Activated CD8-positive, alpha-beta memory T cell treated with anti-CD3 and anti-CD28 coated beads, Interleukin-2, amount 10 ng/mL, durations not matched to agents 7 days and 5 days (primary cell): ENCODE measurements at regions not wholly inside any gene's neighbourhood (a gene's known extent, or its start where the extent isn't known, plus 50 kb on each side); places are given as distances from the start of the nearest gene placed in this dataset.
"Not testable (repeated sequence)": the region's sequence is repeated elsewhere in the genome, so short reads cannot be mapped to it uniquely, and the experiment has no call there.

Experiments
- ATAC-seq: fragments of 150-1000 bp; cut with Tn5 transposase; one replicate; pipeline ENCODE4 v1.10.0; 2021; ENCODE audit warnings: moderate library complexity
- CTCF ChIA-PET: fragments of 350-600 bp; sonication (Branson Sonifier 250); formaldehyde crosslinking; loops from one replicate; lab custom pipeline; 2021; ENCODE audit warnings: antibody characterized with exemption; lab: Charles Lee
- DNase-seq: peaks from one replicate; pipeline ENCODE4 v3.0.0-alpha.2; 2020
- H3K27ac Mint-ChIP-seq: one replicate; pipeline ENCODE4 v1.8.0; 2021; ENCODE audit warnings: mild to moderate bottlenecking, mixed read lengths
- H3K27me3 Mint-ChIP-seq: one replicate; pipeline ENCODE4 v1.8.0; 2021; ENCODE audit warnings: mixed read lengths
- H3K36me3 Mint-ChIP-seq: one replicate; pipeline ENCODE4 v1.8.0; 2021; ENCODE audit warnings: mild to moderate bottlenecking, mixed read lengths
- H3K4me1 Mint-ChIP-seq: one replicate; pipeline ENCODE4 v1.8.0; 2021; ENCODE audit warnings: mixed read lengths
- H3K4me3 Mint-ChIP-seq: one replicate; pipeline ENCODE4 v1.8.0; 2021; ENCODE audit warnings: mild to moderate bottlenecking, moderate library complexity, mixed read lengths
- H3K9me3 Mint-ChIP-seq: one replicate; pipeline ENCODE4 v1.8.0; 2022; ENCODE audit warnings: low read depth, mixed read lengths

GRCh38 chr12:74370608-74371216 lies 166.9 kb upstream of the ATXN7L3B start:
- Mint-ChIP-seq H3K4me3 (no peak overlapping the region), H3K9me3 (no peaks in the 10 kb centered on the region), H3K36me3 (no peaks in the 10 kb centered on the region), H3K27me3 (no peaks in the 10 kb centered on the region), H3K4me1 (no peaks in the 10 kb centered on the region), H3K27ac (no peak overlapping the region)
- CTCF ChIA-PET, result no interaction called here
- DNase-seq, result no peak
- ATAC-seq, result no peak

- CTCF ChIA-PET, result no interaction called here
- ATAC-seq (no peak), DNase-seq (no peak)
- Mint-ChIP-seq H3K27me3 (no peaks in the 10 kb centered on the region), H3K27ac (no peak overlapping the region), H3K9me3 (no peaks in the 10 kb centered on the region), H3K4me1 (no peaks in the 10 kb centered on the region), H3K4me3 (no peak overlapping the region), H3K36me3 (no peaks in the 10 kb centered on the region)
Measured at GRCh38 chr12:74379114-74379513, 158.5 kb upstream of the ATXN7L3B start.

- Mint-ChIP-seq H3K4me3 (no peak overlapping the region), H3K27me3 (no peaks in the 10 kb centered on the region), H3K36me3 (no peaks in the 10 kb centered on the region), H3K4me1 (no peaks in the 10 kb centered on the region), H3K9me3 (no peaks in the 10 kb centered on the region), H3K27ac (no peak overlapping the region)
- CTCF ChIA-PET, result no interaction called here
- DNase-seq (no peak), ATAC-seq (no peak)
Measured at GRCh38 chr12:74381958-74382357, 155.7 kb upstream of the ATXN7L3B start.

GRCh38 chr12:74382983-74383382 lies 154.7 kb upstream of the ATXN7L3B start:
- H3K27ac Mint-ChIP-seq, result no peak overlapping the region
- H3K9me3 Mint-ChIP-seq, result no peaks in the 10 kb centered on the region
- H3K4me1 Mint-ChIP-seq, result no peaks in the 10 kb centered on the region
- no peak overlapping the region for H3K4me3 Mint-ChIP-seq
- ATAC-seq (no peak), DNase-seq (no peak)
- H3K27me3 Mint-ChIP-seq, result no peaks in the 10 kb centered on the region
- CTCF ChIA-PET, result no interaction called here
- H3K36me3 Mint-ChIP-seq, result no peaks in the 10 kb centered on the region

- Mint-ChIP-seq H3K4me3 (no peak overlapping the region), H3K4me1 (no peaks in the 10 kb centered on the region), H3K36me3 (no peaks in the 10 kb centered on the region), H3K9me3 (no peaks in the 10 kb centered on the region), H3K27ac (no peak overlapping the region), H3K27me3 (no peaks in the 10 kb centered on the region)
- DNase-seq, result no peak
- ATAC-seq, result no peak
- CTCF ChIA-PET, result no interaction called here
Measured at GRCh38 chr12:74391283-74391682, 146.4 kb upstream of the ATXN7L3B start.

- no peak for ATAC-seq
- CTCF ChIA-PET, result no interaction called here
- no peak for DNase-seq
- no peak overlapping the region for H3K27ac Mint-ChIP-seq
- H3K9me3 Mint-ChIP-seq, result no peaks in the 10 kb centered on the region
- no peaks in the 10 kb centered on the region for H3K27me3 Mint-ChIP-seq
- no peaks in the 10 kb centered on the region for H3K4me1 Mint-ChIP-seq
- H3K36me3 Mint-ChIP-seq, result no peaks in the 10 kb centered on the region
- no peak overlapping the region for H3K4me3 Mint-ChIP-seq
Measured at GRCh38 chr12:74393272-74393671, 144.4 kb upstream of the ATXN7L3B start.

- Mint-ChIP-seq H3K9me3 (no peaks in the 10 kb centered on the region), H3K36me3 (no peaks in the 10 kb centered on the region), H3K27ac (no peak overlapping the region), H3K27me3 (no peaks in the 10 kb centered on the region), H3K4me1 (no peaks in the 10 kb centered on the region), H3K4me3 (no peak overlapping the region)
- CTCF ChIA-PET, result no interaction called here
- DNase-seq (no peak), ATAC-seq (no peak)
Measured at GRCh38 chr12:74394647-74395046, 143.0 kb upstream of the ATXN7L3B start.

- Mint-ChIP-seq H3K4me3 (no peak overlapping the region), H3K27ac (no peak overlapping the region), H3K9me3 (no peaks in the 10 kb centered on the region), H3K4me1 (no peaks in the 10 kb centered on the region), H3K36me3 (no peaks in the 10 kb centered on the region), H3K27me3 (no peaks in the 10 kb centered on the region)
- DNase-seq (no peak), ATAC-seq (no peak)
- CTCF ChIA-PET, result no interaction called here
Measured at GRCh38 chr12:74401035-74401434, 136.6 kb upstream of the ATXN7L3B start.

GRCh38 chr12:74401966-74402365 lies 135.7 kb upstream of the ATXN7L3B start:
- H3K27ac Mint-ChIP-seq, result no peak overlapping the region
- ATAC-seq (no peak), DNase-seq (no peak)
- H3K4me3 Mint-ChIP-seq, result no peak overlapping the region
- no peaks in the 10 kb centered on the region for H3K9me3 Mint-ChIP-seq
- H3K4me1 Mint-ChIP-seq, result no peaks in the 10 kb centered on the region
- CTCF ChIA-PET, result no interaction called here
- H3K36me3 Mint-ChIP-seq, result no peaks in the 10 kb centered on the region
- no peaks in the 10 kb centered on the region for H3K27me3 Mint-ChIP-seq

GRCh38 chr12:74403221-74403470 lies 134.5 kb upstream of the ATXN7L3B start:
- DNase-seq, ATAC-seq, H3K4me1 Mint-ChIP-seq, H3K27me3 Mint-ChIP-seq, H3K27ac Mint-ChIP-seq, CTCF ChIA-PET, H3K4me3 Mint-ChIP-seq, H3K36me3 Mint-ChIP-seq, H3K9me3 Mint-ChIP-seq: not testable (repeated sequence)

GRCh38 chr12:74408601-74409166 lies 129.0 kb upstream of the ATXN7L3B start:
- no peaks in the 10 kb centered on the region for H3K36me3 Mint-ChIP-seq
- CTCF ChIA-PET, result no interaction called here
- H3K4me3 Mint-ChIP-seq, result no peak overlapping the region
- ATAC-seq (no peak), DNase-seq (no peak)
- no peaks in the 10 kb centered on the region for H3K9me3 Mint-ChIP-seq
- H3K27me3 Mint-ChIP-seq, result no peaks in the 10 kb centered on the region
- no peaks in the 10 kb centered on the region for H3K4me1 Mint-ChIP-seq
- H3K27ac Mint-ChIP-seq, result no peak overlapping the region

GRCh38 chr12:74412606-74413230 lies 124.9 kb upstream of the ATXN7L3B start:
- ATAC-seq (no peak), DNase-seq (no peak)
- H3K4me3 Mint-ChIP-seq, result no peak overlapping the region
- H3K27ac Mint-ChIP-seq, result no peak overlapping the region
- H3K27me3 Mint-ChIP-seq, result no peaks in the 10 kb centered on the region
- H3K4me1 Mint-ChIP-seq, result no peaks in the 10 kb centered on the region
- H3K9me3 Mint-ChIP-seq, result no peaks in the 10 kb centered on the region
- H3K36me3 Mint-ChIP-seq, result no peaks in the 10 kb centered on the region
- CTCF ChIA-PET, result no interaction called here

- Mint-ChIP-seq H3K4me1 (no peaks in the 10 kb centered on the region), H3K9me3 (no peaks in the 10 kb centered on the region), H3K27me3 (no peaks in the 10 kb centered on the region), H3K27ac (no peak overlapping the region), H3K36me3 (no peaks in the 10 kb centered on the region), H3K4me3 (no peak overlapping the region)
- CTCF ChIA-PET, result interaction anchor here (0.6 kb wide), 1 partner anchor 121 kb away, joined by 3 read pairs; no protein-coding TSS in a partner anchor
- ATAC-seq, result no peak
- DNase-seq, result no peak
Measured at GRCh38 chr12:74415633-74416032, 122.0 kb upstream of the ATXN7L3B start.

- no peaks in the 10 kb centered on the region for H3K9me3 Mint-ChIP-seq
- H3K4me3 Mint-ChIP-seq, result no peak overlapping the region
- no peaks in the 10 kb centered on the region for H3K27me3 Mint-ChIP-seq
- H3K36me3 Mint-ChIP-seq, result no peaks in the 10 kb centered on the region
- H3K27ac Mint-ChIP-seq, result no peak overlapping the region
- CTCF ChIA-PET, result no interaction called here
- ATAC-seq (no peak), DNase-seq (no peak)
- no peaks in the 10 kb centered on the region for H3K4me1 Mint-ChIP-seq
Measured at GRCh38 chr12:74418573-74418972, 119.1 kb upstream of the ATXN7L3B start.
